ENCODE measurements at regions not wholly inside any gene's neighbourhood (a gene's known extent, or its start where the extent isn't known, plus 50 kb on each side); places are given as distances from the start of the nearest gene placed in this dataset.

DNA sequence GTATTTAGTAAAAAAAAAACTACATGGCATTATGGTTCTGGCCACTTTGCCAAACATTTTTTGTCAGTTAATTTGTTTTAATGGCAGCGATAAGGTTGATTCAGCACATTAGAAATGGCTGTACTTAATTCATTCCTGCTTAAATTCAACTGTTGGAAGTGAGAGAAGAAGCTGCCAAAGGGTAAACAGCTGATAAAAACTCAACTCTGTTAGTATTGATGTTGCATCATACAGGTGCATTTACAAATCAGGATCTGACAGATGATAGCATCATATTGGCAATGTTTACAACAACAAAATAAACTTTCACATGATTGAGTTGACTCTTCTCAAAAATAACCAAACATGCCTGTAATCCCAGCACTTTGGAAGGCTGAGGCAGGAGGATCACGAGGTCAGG, 444.3 kb downstream of the IPMK start:
- no CpG with 5 or more reads among the region's 2 CpGs for WGBS (ENCODE audit: insufficient coverage)
- Mint-ChIP-seq H3K4me1 (no peaks in the 10 kb centered on the region), H3K27ac (no peak overlapping the region)

DNA sequence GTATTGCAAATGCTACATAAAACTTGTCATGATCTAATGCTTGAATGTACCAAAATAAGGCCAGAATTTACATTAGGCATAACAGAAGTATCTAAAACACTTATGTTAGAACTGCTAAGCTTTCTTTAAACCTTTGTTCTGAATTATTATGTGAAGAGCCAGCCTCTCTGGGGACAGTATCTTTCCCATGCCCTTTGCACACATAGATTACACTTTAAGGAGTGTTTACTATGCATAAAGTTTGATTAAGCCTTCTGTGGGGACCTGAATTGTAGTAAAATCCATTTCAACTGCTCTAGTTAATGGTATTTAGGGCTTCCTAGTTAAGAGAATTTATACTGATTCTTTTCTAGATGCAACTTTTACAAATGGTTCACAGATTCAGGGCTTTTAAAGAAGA, 444.7 kb downstream of the IPMK start:
- H3K4me3 ChIP-seq (ENCODE audit: control insufficient read depth in 1 of 2, extremely low read depth in 1 of 2, low read length in 1 of 2), result no peak overlapping the region
- H3K9me3 ChIP-seq, result no peaks in the 10 kb centered on the region
- Mint-ChIP-seq H3K27me3 (no peaks in the 10 kb centered on the region), H3K4me1 (no peaks in the 10 kb centered on the region), H3K27ac (no peak overlapping the region), H3K9me3 (peaks cover 0 to 11% (median 10%) of the 10 kb centered on the region in 3 donors), H3K36me3 (no peaks in the 10 kb centered on the region), H3K4me3 (no peak overlapping the region)
- DNase-seq (no peak), ATAC-seq (replicated peaks in 1 of 4) (no peak)
- ChIA-PET POLR2A (no interaction called here), CTCF (no interaction called here)
- H3K27me3 ChIP-seq (replicated peaks in 1 of 2; ENCODE audit: control insufficient read depth in 2 of 2, extremely low read depth in 1 of 2, insufficient read depth in 2 of 2, low read length in 1 of 2), result no peaks in the 10 kb centered on the region
- H3K4me1 ChIP-seq (ENCODE audit: control insufficient read depth in 1 of 2, extremely low read depth in 1 of 2, insufficient read depth in 2 of 2, low read length in 2 of 2), result no peaks in the 10 kb centered on the region
- no peaks in the 10 kb centered on the region for H3K36me3 ChIP-seq (ENCODE audit: control insufficient read depth in 2 of 2, extremely low read depth in 1 of 2, insufficient read depth in 1 of 2, low read length in 1 of 2)
- H3K27ac ChIP-seq (ENCODE audit: low read length), result no peak overlapping the region

More for the DNA sequence above, 444.3 kb downstream of the IPMK start:
- H3K27me3 Mint-ChIP-seq, result no peaks in the 10 kb centered on the region
- no peaks in the 10 kb centered on the region for H3K9me3 ChIP-seq
- H3K9me3 Mint-ChIP-seq, result peaks cover 0 to 11% (median 9%) of the 10 kb centered on the region in 3 donors
- H3K4me3 Mint-ChIP-seq, result no peak overlapping the region
- no peaks in the 10 kb centered on the region for H3K36me3 Mint-ChIP-seq
- no peaks in the 10 kb centered on the region for H3K36me3 ChIP-seq (ENCODE audit: control insufficient read depth in 2 of 2, extremely low read depth in 1 of 2, insufficient read depth in 1 of 2, low read length in 1 of 2)
- no peak overlapping the region for H3K4me3 ChIP-seq (ENCODE audit: control insufficient read depth in 1 of 2, extremely low read depth in 1 of 2, low read length in 1 of 2)
- DNase-seq (no peak), ATAC-seq (replicated peaks in 1 of 4) (no peak)
- CTCF ChIA-PET, result no interaction called here
- no peaks in the 10 kb centered on the region for H3K27me3 ChIP-seq (replicated peaks in 1 of 2; ENCODE audit: control insufficient read depth in 2 of 2, extremely low read depth in 1 of 2, insufficient read depth in 2 of 2, low read length in 1 of 2)
- H3K27ac ChIP-seq (ENCODE audit: low read length), result no peak overlapping the region
- no peaks in the 10 kb centered on the region for H3K4me1 ChIP-seq (ENCODE audit: control insufficient read depth in 1 of 2, extremely low read depth in 1 of 2, insufficient read depth in 2 of 2, low read length in 2 of 2)
- POLR2A ChIA-PET, result no interaction called here

DNA sequence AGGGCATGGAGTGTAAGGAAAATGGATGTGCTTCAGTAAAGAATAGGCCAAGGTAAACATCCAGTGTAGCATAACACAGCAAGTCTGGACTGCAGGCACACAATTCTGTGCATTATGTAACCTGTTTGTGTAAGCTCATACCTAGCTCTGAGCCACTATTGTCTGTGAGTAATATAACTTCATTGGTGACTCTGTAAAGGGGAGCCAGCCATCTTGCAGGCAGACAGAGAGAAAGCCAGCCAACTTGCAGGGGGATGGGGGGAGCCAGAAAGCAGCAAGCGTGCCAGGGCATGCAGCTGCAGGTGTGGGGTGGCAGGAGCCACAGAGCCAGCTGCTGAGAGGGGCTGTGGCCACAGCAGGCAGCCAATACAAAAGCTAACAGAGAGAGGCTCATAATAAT, 449.2 kb downstream of the IPMK start:
- H3K9me3 ChIP-seq, result no peaks in the 10 kb centered on the region
- H3K27me3 ChIP-seq (replicated peaks in 1 of 2; ENCODE audit: control insufficient read depth in 2 of 2, extremely low read depth in 1 of 2, insufficient read depth in 2 of 2, low read length in 1 of 2), result no peaks in the 10 kb centered on the region
- DNase-seq (no peak), ATAC-seq (replicated peaks in 1 of 4) (no peak)
- POLR2A ChIA-PET, result no interaction called here
- no peaks in the 10 kb centered on the region for H3K36me3 ChIP-seq (ENCODE audit: control insufficient read depth in 2 of 2, extremely low read depth in 1 of 2, insufficient read depth in 1 of 2, low read length in 1 of 2)
- H3K9me3 Mint-ChIP-seq, result peaks cover 0 to 10% (median 0%) of the 10 kb centered on the region in 3 donors
- no peaks in the 10 kb centered on the region for H3K36me3 Mint-ChIP-seq
- WGBS (ENCODE audit: insufficient coverage), result 43% methylated on average over 1 of the region's 1 CpG
- no peak overlapping the region for H3K27ac ChIP-seq (ENCODE audit: low read length)
- no peak overlapping the region for H3K27ac Mint-ChIP-seq
- no peaks in the 10 kb centered on the region for H3K4me1 ChIP-seq (ENCODE audit: control insufficient read depth in 1 of 2, extremely low read depth in 1 of 2, insufficient read depth in 2 of 2, low read length in 2 of 2)
- H3K4me1 Mint-ChIP-seq, result no peaks in the 10 kb centered on the region
- H3K4me3 Mint-ChIP-seq, result no peak overlapping the region
- no peaks in the 10 kb centered on the region for H3K27me3 Mint-ChIP-seq
- CTCF ChIA-PET, result no interaction called here
- no peak overlapping the region for H3K4me3 ChIP-seq (ENCODE audit: control insufficient read depth in 1 of 2, extremely low read depth in 1 of 2, low read length in 1 of 2)

DNA sequence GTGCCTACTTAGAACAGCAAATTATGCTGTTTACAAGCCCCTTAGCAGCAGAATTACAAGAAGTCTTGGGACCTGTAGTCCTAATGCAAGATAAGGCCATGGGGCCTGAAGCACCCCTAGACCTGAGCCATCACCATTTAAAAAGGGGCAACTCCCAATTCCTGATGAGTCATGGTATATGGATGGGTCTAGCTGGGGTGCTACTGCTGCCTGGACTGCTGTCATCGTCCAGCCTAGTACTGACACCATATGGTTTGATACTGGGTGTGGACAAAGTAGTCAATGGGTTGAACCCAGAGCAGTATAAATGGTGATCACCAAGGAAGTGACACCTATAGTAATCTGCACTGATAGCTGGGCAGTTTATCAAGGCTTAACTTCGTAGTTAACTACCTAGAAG, 450.0 kb downstream of the IPMK start:
- no peak overlapping the region for H3K4me3 ChIP-seq (ENCODE audit: control insufficient read depth in 1 of 2, extremely low read depth in 1 of 2, low read length in 1 of 2)
- H3K36me3 Mint-ChIP-seq, result no peaks in the 10 kb centered on the region
- POLR2A ChIA-PET, result no interaction called here
- H3K4me1 ChIP-seq (ENCODE audit: control insufficient read depth in 1 of 2, extremely low read depth in 1 of 2, insufficient read depth in 2 of 2, low read length in 2 of 2), result no peaks in the 10 kb centered on the region
- ATAC-seq (replicated peaks in 1 of 4) (no peak), DNase-seq (no peak)
- no peaks in the 10 kb centered on the region for H3K4me1 Mint-ChIP-seq
- WGBS (ENCODE audit: insufficient coverage), result 63% methylated on average over 1 of the region's 2 CpGs
- H3K27me3 Mint-ChIP-seq, result no peaks in the 10 kb centered on the region
- H3K27ac Mint-ChIP-seq, result no peak overlapping the region
- CTCF ChIA-PET, result no interaction called here
- no peaks in the 10 kb centered on the region for H3K9me3 ChIP-seq
- no peak overlapping the region for H3K4me3 Mint-ChIP-seq
- peaks cover 0 to 13% (median 0%) of the 10 kb centered on the region in 3 donors for H3K9me3 Mint-ChIP-seq
- H3K27me3 ChIP-seq (replicated peaks in 1 of 2; ENCODE audit: control insufficient read depth in 2 of 2, extremely low read depth in 1 of 2, insufficient read depth in 2 of 2, low read length in 1 of 2), result no peaks in the 10 kb centered on the region
- H3K36me3 ChIP-seq (ENCODE audit: control insufficient read depth in 2 of 2, extremely low read depth in 1 of 2, insufficient read depth in 1 of 2, low read length in 1 of 2), result no peaks in the 10 kb centered on the region
- no peak overlapping the region for H3K27ac ChIP-seq (ENCODE audit: low read length)

DNA sequence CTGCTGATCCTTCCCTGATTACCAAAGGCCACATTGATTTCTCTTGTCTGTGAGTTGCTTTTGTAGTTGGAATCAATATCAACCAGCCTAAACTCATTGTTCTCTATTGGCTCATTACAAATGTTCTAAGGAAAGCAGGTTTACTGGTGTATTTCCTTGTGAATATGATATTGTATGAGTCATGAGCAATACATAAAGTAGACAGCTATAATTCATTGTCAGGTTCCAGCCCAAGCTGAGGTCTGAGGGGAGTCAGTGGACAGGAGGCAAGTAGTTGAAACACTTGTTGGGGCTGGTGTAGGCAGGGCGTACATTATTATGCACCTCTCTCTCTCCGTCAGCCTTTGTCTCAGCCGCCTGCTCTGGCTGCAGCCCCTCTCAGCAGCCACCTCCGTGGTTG, 451.7 kb downstream of the IPMK start:
- Mint-ChIP-seq H3K27me3 (no peaks in the 10 kb centered on the region), H3K36me3 (no peaks in the 10 kb centered on the region), H3K9me3 (peaks cover 0 to 16% (median 0%) of the 10 kb centered on the region in 3 donors), H3K27ac (no peak overlapping the region), H3K4me3 (no peak overlapping the region), H3K4me1 (no peaks in the 10 kb centered on the region)
- no peaks in the 10 kb centered on the region for H3K27me3 ChIP-seq (replicated peaks in 1 of 2; ENCODE audit: control insufficient read depth in 2 of 2, extremely low read depth in 1 of 2, insufficient read depth in 2 of 2, low read length in 1 of 2)
- no peaks in the 10 kb centered on the region for H3K36me3 ChIP-seq (ENCODE audit: control insufficient read depth in 2 of 2, extremely low read depth in 1 of 2, insufficient read depth in 1 of 2, low read length in 1 of 2)
- no peak overlapping the region for H3K27ac ChIP-seq (ENCODE audit: low read length)
- H3K9me3 ChIP-seq, result no peaks in the 10 kb centered on the region
- no peaks in the 10 kb centered on the region for H3K4me1 ChIP-seq (ENCODE audit: control insufficient read depth in 1 of 2, extremely low read depth in 1 of 2, insufficient read depth in 2 of 2, low read length in 2 of 2)
- DNase-seq (no peak), ATAC-seq (replicated peaks in 1 of 4) (no peak)
- CTCF ChIA-PET, result no interaction called here
- POLR2A ChIA-PET, result no interaction called here
- 58% methylated on average over 3 of the region's 4 CpGs for WGBS (ENCODE audit: insufficient coverage)
- H3K4me3 ChIP-seq (ENCODE audit: control insufficient read depth in 1 of 2, extremely low read depth in 1 of 2, low read length in 1 of 2), result no peak overlapping the region

DNA sequence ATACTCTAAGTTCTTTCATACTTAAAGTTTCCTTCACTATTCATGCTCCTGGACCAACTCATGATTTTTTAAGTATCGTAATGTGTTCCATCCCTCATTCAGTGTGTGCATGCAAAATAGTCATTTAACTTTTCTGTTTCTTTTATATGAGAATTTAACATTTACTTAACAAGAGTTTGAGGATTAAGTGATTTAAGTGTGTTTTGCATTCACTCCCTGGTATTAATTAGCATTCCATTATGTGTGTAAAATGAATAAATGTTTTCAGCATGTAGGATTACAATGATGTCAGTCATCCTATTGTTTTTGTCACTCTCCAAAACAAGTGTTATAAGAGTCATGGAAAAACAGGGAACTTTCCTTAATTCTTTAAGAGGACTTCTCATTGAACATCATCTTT, 457.7 kb downstream of the IPMK start:
- Histone ChIP-seq H3K27me3 (replicated peaks in 1 of 2; ENCODE audit: control insufficient read depth in 2 of 2, extremely low read depth in 1 of 2, insufficient read depth in 2 of 2, low read length in 1 of 2) (no peaks in the 10 kb centered on the region), H3K27ac (ENCODE audit: low read length) (no peak overlapping the region), H3K36me3 (ENCODE audit: control insufficient read depth in 2 of 2, extremely low read depth in 1 of 2, insufficient read depth in 1 of 2, low read length in 1 of 2) (no peaks in the 10 kb centered on the region), H3K4me3 (ENCODE audit: control insufficient read depth in 1 of 2, extremely low read depth in 1 of 2, low read length in 1 of 2) (no peak overlapping the region), H3K9me3 (no peaks in the 10 kb centered on the region), H3K4me1 (ENCODE audit: control insufficient read depth in 1 of 2, extremely low read depth in 1 of 2, insufficient read depth in 2 of 2, low read length in 2 of 2) (no peaks in the 10 kb centered on the region)
- CTCF ChIA-PET, result no interaction called here
- no peaks in the 10 kb centered on the region for H3K36me3 Mint-ChIP-seq
- no peak overlapping the region for H3K4me3 Mint-ChIP-seq
- no CpG with 5 or more reads among the region's 1 CpG for WGBS (ENCODE audit: insufficient coverage)
- POLR2A ChIA-PET, result interaction anchor here in 1 of 2 donors (0.5 kb wide), 1 partner anchor 112 kb away, joined by 4 read pairs; no protein-coding TSS in a partner anchor
- no peak overlapping the region for H3K27ac Mint-ChIP-seq
- no peaks in the 10 kb centered on the region for H3K4me1 Mint-ChIP-seq
- peaks cover 3 to 13% (median 5%) of the 10 kb centered on the region in 3 donors for H3K9me3 Mint-ChIP-seq
- ATAC-seq (replicated peaks in 1 of 4), result no peak
- H3K27me3 Mint-ChIP-seq, result no peaks in the 10 kb centered on the region
- DNase-seq, result no peak

DNA sequence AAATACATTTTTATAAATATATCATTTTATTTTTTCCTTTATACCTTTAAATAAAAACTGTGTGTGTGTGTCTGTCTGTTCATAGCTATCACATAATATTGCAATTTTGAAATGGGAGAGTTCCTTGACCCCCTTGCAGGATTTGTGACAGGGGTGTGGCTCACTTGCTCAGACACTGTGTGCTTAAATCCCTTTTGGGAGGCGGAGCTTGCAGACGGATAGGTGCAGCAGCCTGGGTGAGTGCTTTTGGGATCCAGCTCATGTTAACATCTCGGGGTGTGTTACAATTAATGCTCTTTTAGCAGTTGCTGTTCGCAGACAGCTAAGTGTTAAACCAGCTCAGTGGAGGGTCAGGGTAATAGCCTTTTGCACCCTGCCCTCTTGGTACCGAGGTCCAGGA, 459.8 kb downstream of the IPMK start:
- no peak for ATAC-seq (replicated peaks in 1 of 4)
- POLR2A ChIA-PET, result no interaction called here
- no peak overlapping the region for H3K27ac Mint-ChIP-seq

More for the DNA sequence above, 459.8 kb downstream of the IPMK start:
- Histone ChIP-seq H3K9me3 (no peaks in the 10 kb centered on the region), H3K27me3 (replicated peaks in 1 of 2; ENCODE audit: control insufficient read depth in 2 of 2, extremely low read depth in 1 of 2, insufficient read depth in 2 of 2, low read length in 1 of 2) (no peaks in the 10 kb centered on the region), H3K27ac (ENCODE audit: low read length) (no peak overlapping the region), H3K4me1 (ENCODE audit: control insufficient read depth in 1 of 2, extremely low read depth in 1 of 2, insufficient read depth in 2 of 2, low read length in 2 of 2) (no peaks in the 10 kb centered on the region), H3K4me3 (ENCODE audit: control insufficient read depth in 1 of 2, extremely low read depth in 1 of 2, low read length in 1 of 2) (no peak overlapping the region), H3K36me3 (ENCODE audit: control insufficient read depth in 2 of 2, extremely low read depth in 1 of 2, insufficient read depth in 1 of 2, low read length in 1 of 2) (no peaks in the 10 kb centered on the region)
- H3K27me3 Mint-ChIP-seq, result no peaks in the 10 kb centered on the region
- CTCF ChIA-PET, result no interaction called here
- no peaks in the 10 kb centered on the region for H3K36me3 Mint-ChIP-seq
- peaks cover 3 to 17% (median 9%) of the 10 kb centered on the region in 3 donors for H3K9me3 Mint-ChIP-seq
- no peak overlapping the region for H3K4me3 Mint-ChIP-seq
- no peaks in the 10 kb centered on the region for H3K4me1 Mint-ChIP-seq
- DNase-seq, result no peak
- 57% methylated on average over 5 of the region's 5 CpGs for WGBS (ENCODE audit: insufficient coverage)

Measured in T-cell (primary cell).